K562 (cell line): ENCODE measurements at regions not wholly inside any gene's neighbourhood (a gene's known extent, or its start where the extent isn't known, plus 50 kb on each side); places are given as distances from the start of the nearest gene placed in this dataset.

ENCODE experiments used
- CBX2 ChIP-seq: fragments of 200-600 bp; sonication (generic); IDR thresholded peaks from one replicate; pipeline ENCODE4 v1.6.1; 2012; ENCODE audit warnings: mild to moderate bottlenecking, low read length, inconsistent platforms; ENCODE audit not compliant: insufficient read depth, poor library complexity, severe bottlenecking
- HBP1 ChIP-seq: fragments of 450-650 bp; formaldehyde crosslinking; IDR thresholded peaks from 2 replicates; pipeline ENCODE4 v1.4.0; 2022; ENCODE audit warnings: missing genetic modification characterization
- KDM1A ChIP-seq, 2 experiments: fragments of 450-650 bp; IDR thresholded peaks; 2 replicates each; pipeline ENCODE4 v1.6.1; 2016; ENCODE audit warnings: mild to moderate bottlenecking in 2 of 2
- PURB ChIP-seq: sonication (generic); formaldehyde crosslinking; IDR thresholded peaks from 2 replicates; pipeline ENCODE4 v1.9.0; 2021; ENCODE audit warnings: low read depth, mild to moderate bottlenecking, missing genetic modification reagents
- RHOXF2B ChIP-seq: fragments of 250-450 bp; sonication (Bioruptor Pico); conservative IDR thresholded peaks from 2 replicates; pipeline ENCODE4 v1.5.1; 2021
- SIN3B ChIP-seq: fragments of 450-650 bp; IDR thresholded peaks from 2 replicates; pipeline ENCODE4 v1.6.1; 2017; ENCODE audit warnings: low read depth, mild to moderate bottlenecking, moderate library complexity
- YY1 ChIP-seq, 3 experiments: IDR thresholded peaks; 2 replicates each; pipeline ENCODE4 v1.6.1; 2011; ENCODE audit warnings: low read length in 2 of 3, mild to moderate bottlenecking in 2 of 3, moderate library complexity in 2 of 3, borderline replicate concordance in 1 of 3, control low read depth in 1 of 3, low read depth in 1 of 3; ENCODE audit not compliant: insufficient read depth in 3 of 3, insufficient replicate concordance in 2 of 3, control insufficient read depth in 1 of 3, insufficient read length in 1 of 3; ENCODE audit errors: extremely low read depth in 1 of 3
- ZNF146 ChIP-seq: IDR thresholded peaks from one replicate; pipeline ENCODE4 v1.6.1; 2018; ENCODE audit warnings: missing compliant biosample characterization; ENCODE audit not compliant: unreplicated experiment
- TF ChIP-seq, protein P1 (sequence below): sonication (generic); formaldehyde crosslinking; IDR thresholded peaks from 2 replicates; pipeline ENCODE4 v1.5.0; 2020; ENCODE audit warnings: missing genetic modification reagents
- TF ChIP-seq, protein P2 (sequence below): fragments of 150-350 bp; IDR thresholded peaks from 2 replicates; pipeline ENCODE4 v1.6.1; 2014; ENCODE audit warnings: low read depth, mild to moderate bottlenecking, low read length, borderline replicate concordance
- TF ChIP-seq, protein P3 (sequence below), 2 experiments: fragments of 200-800 bp in 1 of 2; sonication (Bioruptor generic) in 1 of 2; sonication (generic) in 1 of 2; formaldehyde crosslinking in 1 of 2; IDR thresholded peaks in 1 of 2; conservative IDR thresholded peaks in 1 of 2; 2 replicates each; pipeline versions ENCODE4 v1.5.0 to v1.6.1; 2016 to 2020; ENCODE audit warnings: missing compliant biosample characterization in 1 of 2, missing genetic modification characterization in 1 of 2, missing genetic modification reagents in 1 of 2

DNA sequence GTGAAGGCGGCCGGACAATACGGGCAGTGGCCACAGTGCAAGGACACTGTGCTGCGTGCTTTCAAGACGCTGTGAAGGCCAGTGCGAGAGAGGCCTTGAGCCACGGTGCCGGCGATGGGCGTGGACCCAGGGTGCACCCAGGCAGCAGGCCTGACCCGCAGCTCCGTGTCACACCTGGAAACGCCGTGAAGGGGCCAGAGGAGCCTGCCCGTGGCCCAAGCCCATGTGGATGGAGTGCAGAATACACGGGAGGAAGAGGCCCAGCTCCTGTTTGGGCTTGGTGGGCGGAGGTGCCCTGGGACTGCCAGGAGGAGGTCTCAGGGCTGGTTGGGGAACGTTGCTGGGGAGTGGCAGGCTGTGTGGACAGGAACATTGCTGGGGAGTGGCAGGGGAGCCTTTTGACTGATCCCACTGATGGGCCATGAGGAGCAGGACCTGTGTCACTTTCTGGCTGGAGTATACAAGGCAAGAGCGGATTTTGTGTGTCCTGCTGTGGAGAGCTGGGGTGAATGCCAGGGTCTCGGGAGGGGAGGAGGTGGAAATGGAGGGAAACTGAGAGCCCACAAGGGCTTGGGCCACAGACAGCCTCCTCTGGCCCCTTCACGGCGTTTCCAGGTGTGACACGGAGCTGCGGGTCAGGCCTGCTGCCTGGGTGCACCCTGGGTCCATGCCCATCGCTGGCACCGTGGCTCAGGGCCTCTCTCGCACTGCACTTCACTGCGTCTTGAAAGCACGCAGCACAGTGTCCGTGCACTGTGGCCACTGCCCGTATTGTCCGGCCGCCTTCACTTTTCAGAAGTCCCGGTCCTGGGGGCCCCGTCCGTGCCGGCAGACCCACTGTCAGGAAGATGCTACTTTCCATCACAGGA is 925.4 kb downstream of the BRD1 start:
- TF ChIP-seq, protein P1, sequence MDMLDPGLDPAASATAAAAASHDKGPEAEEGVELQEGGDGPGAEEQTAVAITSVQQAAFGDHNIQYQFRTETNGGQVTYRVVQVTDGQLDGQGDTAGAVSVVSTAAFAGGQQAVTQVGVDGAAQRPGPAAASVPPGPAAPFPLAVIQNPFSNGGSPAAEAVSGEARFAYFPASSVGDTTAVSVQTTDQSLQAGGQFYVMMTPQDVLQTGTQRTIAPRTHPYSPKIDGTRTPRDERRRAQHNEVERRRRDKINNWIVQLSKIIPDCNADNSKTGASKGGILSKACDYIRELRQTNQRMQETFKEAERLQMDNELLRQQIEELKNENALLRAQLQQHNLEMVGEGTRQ (CRISPR knock-in tag) = no peak
- no peak for TF ChIP-seq RHOXF2B (CRISPR knock-in tag)
- TF ChIP-seq, protein P2, sequence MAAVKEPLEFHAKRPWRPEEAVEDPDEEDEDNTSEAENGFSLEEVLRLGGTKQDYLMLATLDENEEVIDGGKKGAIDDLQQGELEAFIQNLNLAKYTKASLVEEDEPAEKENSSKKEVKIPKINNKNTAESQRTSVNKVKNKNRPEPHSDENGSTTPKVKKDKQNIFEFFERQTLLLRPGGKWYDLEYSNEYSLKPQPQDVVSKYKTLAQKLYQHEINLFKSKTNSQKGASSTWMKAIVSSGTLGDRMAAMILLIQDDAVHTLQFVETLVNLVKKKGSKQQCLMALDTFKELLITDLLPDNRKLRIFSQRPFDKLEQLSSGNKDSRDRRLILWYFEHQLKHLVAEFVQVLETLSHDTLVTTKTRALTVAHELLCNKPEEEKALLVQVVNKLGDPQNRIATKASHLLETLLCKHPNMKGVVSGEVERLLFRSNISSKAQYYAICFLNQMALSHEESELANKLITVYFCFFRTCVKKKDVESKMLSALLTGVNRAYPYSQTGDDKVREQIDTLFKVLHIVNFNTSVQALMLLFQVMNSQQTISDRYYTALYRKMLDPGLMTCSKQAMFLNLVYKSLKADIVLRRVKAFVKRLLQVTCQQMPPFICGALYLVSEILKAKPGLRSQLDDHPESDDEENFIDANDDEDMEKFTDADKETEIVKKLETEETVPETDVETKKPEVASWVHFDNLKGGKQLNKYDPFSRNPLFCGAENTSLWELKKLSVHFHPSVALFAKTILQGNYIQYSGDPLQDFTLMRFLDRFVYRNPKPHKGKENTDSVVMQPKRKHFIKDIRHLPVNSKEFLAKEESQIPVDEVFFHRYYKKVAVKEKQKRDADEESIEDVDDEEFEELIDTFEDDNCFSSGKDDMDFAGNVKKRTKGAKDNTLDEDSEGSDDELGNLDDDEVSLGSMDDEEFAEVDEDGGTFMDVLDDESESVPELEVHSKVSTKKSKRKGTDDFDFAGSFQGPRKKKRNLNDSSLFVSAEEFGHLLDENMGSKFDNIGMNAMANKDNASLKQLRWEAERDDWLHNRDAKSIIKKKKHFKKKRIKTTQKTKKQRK = no peak
- TF ChIP-seq ZNF146 (CRISPR knock-in tag) = no peak
- no peak for TF ChIP-seq SIN3B
- no peak for TF ChIP-seq PURB (CRISPR knock-in tag)
- TF ChIP-seq, protein P3, sequence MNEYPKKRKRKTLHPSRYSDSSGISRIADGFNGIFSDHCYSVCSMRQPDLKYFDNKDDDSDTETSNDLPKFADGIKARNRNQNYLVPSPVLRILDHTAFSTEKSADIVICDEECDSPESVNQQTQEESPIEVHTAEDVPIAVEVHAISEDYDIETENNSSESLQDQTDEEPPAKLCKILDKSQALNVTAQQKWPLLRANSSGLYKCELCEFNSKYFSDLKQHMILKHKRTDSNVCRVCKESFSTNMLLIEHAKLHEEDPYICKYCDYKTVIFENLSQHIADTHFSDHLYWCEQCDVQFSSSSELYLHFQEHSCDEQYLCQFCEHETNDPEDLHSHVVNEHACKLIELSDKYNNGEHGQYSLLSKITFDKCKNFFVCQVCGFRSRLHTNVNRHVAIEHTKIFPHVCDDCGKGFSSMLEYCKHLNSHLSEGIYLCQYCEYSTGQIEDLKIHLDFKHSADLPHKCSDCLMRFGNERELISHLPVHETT (CRISPR knock-in tag; conservative IDR thresholded peaks at IDR 0.05 in 1 of 2, IDR thresholded peaks at IDR 0.05 in 1 of 2) = no peak
- no peak for TF ChIP-seq KDM1A (IDR thresholded peaks at IDR 0.05)
- no peak for TF ChIP-seq CBX2
- no peak for TF ChIP-seq HBP1 (CRISPR knock-in tag)
- TF ChIP-seq YY1 (IDR thresholded peaks at IDR 0.05; ENCODE audit: borderline replicate concordance in 1 of 3, control insufficient read depth in 1 of 3, extremely low read depth in 1 of 3, insufficient read depth in 3 of 3, insufficient read length in 1 of 3, insufficient replicate concordance in 2 of 3, low read depth in 1 of 3, low read length in 2 of 3) = no peak
